Gastrocnemius medialis (tissue), 4 donors: ENCODE measurements at regions not wholly inside any gene's neighbourhood (a gene's known extent, or its start where the extent isn't known, plus 50 kb on each side); places are given as distances from the start of the nearest gene placed in this dataset.

Experiments used
- POLR2A ChIP-seq, 2 donors: fragments of 450-650 bp; IDR thresholded peaks; one replicate each; pipeline ENCODE4 v1.6.1; 2017; ENCODE audit warnings: antibody characterized with exemption in 2 of 2, mild to moderate bottlenecking in 2 of 2, moderate library complexity in 2 of 2
- TF ChIP-seq, protein P1 (sequence below), 5 experiments: fragments of 450-650 bp in 3 of 5; fragments of 200-600 bp in 2 of 5; sonication (generic) in 2 of 5; IDR thresholded peaks in 4 of 5; conservative IDR thresholded peaks in 1 of 5; 1 replicate in 4 of 5; 2 replicates in 1 of 5; pipeline ENCODE4 v1.5.1; 2016 to 2019; ENCODE audit warnings: antibody characterized with exemption in 5 of 5, mild to moderate bottlenecking in 3 of 5, moderate library complexity in 3 of 5

DNA sequence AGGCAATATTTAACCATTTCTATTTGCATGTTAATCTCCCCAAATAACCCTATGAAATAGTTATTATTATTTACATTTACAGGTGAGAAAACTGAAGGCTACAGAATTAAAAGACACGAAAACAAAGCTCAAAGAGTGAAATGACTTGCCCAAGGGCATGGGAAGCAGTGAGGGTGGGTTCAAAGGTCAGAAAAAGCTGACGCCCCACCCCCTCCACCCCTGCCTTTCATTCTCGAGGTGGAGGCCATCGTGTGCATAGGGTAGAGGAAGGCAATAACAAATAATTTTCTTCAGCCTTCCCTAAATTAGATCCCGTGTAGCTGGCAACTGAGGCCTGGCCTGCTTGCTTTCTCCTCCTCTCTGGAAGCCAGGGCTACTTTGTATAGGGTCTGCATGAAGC lies 56.1 kb upstream of the RBFOX2 start:
- TF ChIP-seq, protein P1, sequence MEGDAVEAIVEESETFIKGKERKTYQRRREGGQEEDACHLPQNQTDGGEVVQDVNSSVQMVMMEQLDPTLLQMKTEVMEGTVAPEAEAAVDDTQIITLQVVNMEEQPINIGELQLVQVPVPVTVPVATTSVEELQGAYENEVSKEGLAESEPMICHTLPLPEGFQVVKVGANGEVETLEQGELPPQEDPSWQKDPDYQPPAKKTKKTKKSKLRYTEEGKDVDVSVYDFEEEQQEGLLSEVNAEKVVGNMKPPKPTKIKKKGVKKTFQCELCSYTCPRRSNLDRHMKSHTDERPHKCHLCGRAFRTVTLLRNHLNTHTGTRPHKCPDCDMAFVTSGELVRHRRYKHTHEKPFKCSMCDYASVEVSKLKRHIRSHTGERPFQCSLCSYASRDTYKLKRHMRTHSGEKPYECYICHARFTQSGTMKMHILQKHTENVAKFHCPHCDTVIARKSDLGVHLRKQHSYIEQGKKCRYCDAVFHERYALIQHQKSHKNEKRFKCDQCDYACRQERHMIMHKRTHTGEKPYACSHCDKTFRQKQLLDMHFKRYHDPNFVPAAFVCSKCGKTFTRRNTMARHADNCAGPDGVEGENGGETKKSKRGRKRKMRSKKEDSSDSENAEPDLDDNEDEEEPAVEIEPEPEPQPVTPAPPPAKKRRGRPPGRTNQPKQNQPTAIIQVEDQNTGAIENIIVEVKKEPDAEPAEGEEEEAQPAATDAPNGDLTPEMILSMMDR (IDR thresholded peaks at IDR 0.05 in 4 of 5, conservative IDR thresholded peaks at IDR 0.05 in 1 of 5), result no peak
- TF ChIP-seq POLR2A (IDR thresholded peaks at IDR 0.05), result no peak
